Loucy (cell line): ENCODE measurements at regions not wholly inside any gene's neighbourhood (a gene's known extent, or its start where the extent isn't known, plus 50 kb on each side); places are given as distances from the start of the nearest gene placed in this dataset.

Source experiments
- H2AFZ ChIP-seq: fragments of 200-600 bp; sonication (generic); 2 replicates; pipeline ENCODE4 v1.6.0; 2016; ENCODE audit warnings: antibody characterized with exemption, mild to moderate bottlenecking, low read length, moderate library complexity
- H3F3A ChIP-seq: fragments of 200-600 bp; 2 replicates; pipeline ENCODE4 v1.6.0; 2016; ENCODE audit warnings: antibody characterized with exemption, low read depth, mild to moderate bottlenecking
- H3K27me3 ChIP-seq: fragments of 200-600 bp; sonication (generic); 2 replicates; pipeline ENCODE4 v1.6.1; 2014; ENCODE audit warnings: low read length, mild to moderate bottlenecking; ENCODE audit not compliant: insufficient read depth, poor library complexity, severe bottlenecking
- H3K36me3 ChIP-seq: fragments of 200-600 bp; sonication (generic); 2 replicates; pipeline ENCODE4 v1.6.1; 2016; ENCODE audit warnings: low read length; ENCODE audit not compliant: insufficient read depth
- H3K4me1 ChIP-seq: fragments of 200-600 bp; sonication (generic); 2 replicates; pipeline ENCODE4 v1.5.1; 2014; ENCODE audit warnings: low read length, mild to moderate bottlenecking; ENCODE audit not compliant: insufficient read depth, poor library complexity, severe bottlenecking
- H3K4me2 ChIP-seq: fragments of 200-600 bp; sonication (generic); 2 replicates; pipeline ENCODE4 v1.6.0; 2014; ENCODE audit warnings: antibody characterized with exemption, low read length, low read depth, mild to moderate bottlenecking; ENCODE audit not compliant: poor library complexity, severe bottlenecking
- H3K4me3 ChIP-seq: fragments of 200-600 bp; sonication (generic); 2 replicates; pipeline ENCODE4 v1.5.1; 2014; ENCODE audit warnings: low read length, mild to moderate bottlenecking, mixed read lengths; ENCODE audit not compliant: poor library complexity, severe bottlenecking
- H3K79me2 ChIP-seq: fragments of 200-600 bp; sonication (generic); 2 replicates; pipeline ENCODE4 v1.6.1; 2014; ENCODE audit warnings: low read length; ENCODE audit not compliant: insufficient read depth
- H3K9ac ChIP-seq: fragments of 200-600 bp; sonication (generic); 2 replicates; pipeline ENCODE4 v1.6.0; 2014; ENCODE audit warnings: mild to moderate bottlenecking, low read depth, low read length, moderate library complexity; ENCODE audit not compliant: poor library complexity, severe bottlenecking
- H3K9me2 ChIP-seq: fragments of 200-600 bp; sonication (generic); replicated peaks from 2 replicates; pipeline ENCODE4 v1.6.1; 2016; ENCODE audit warnings: low read depth, low read length, mixed read lengths
- H3K9me3 ChIP-seq: fragments of 200-600 bp; sonication (generic); 2 replicates; pipeline ENCODE4 v1.6.1; 2014; ENCODE audit warnings: mild to moderate bottlenecking, antibody characterized with exemption, low read length, low read depth; ENCODE audit not compliant: insufficient read depth
- H4K20me1 ChIP-seq: fragments of 200-600 bp; sonication (generic); 2 replicates; pipeline ENCODE4 v1.6.0; 2014; ENCODE audit warnings: antibody characterized with exemption, low read length, mild to moderate bottlenecking; ENCODE audit not compliant: insufficient read depth, poor library complexity, severe bottlenecking
- CTCF ChIP-seq: fragments of 200-600 bp; sonication (generic); conservative IDR thresholded peaks from 2 replicates; pipeline ENCODE4 v1.5.1; 2014; ENCODE audit warnings: mild to moderate bottlenecking, antibody characterized with exemption, low read length
- EZH2phosphoT487 ChIP-seq: fragments of 200-600 bp; IDR thresholded peaks from 2 replicates; pipeline ENCODE4 v1.6.1; 2018; ENCODE audit warnings: antibody characterized with exemption, mild to moderate bottlenecking, moderate library complexity, borderline replicate concordance

- H3K4me1 ChIP-seq = no peaks in the 10 kb centered on the region
Observed at GRCh38 chr4:125432078-125432477, 117.3 kb downstream of the FAT4 start.

DNA sequence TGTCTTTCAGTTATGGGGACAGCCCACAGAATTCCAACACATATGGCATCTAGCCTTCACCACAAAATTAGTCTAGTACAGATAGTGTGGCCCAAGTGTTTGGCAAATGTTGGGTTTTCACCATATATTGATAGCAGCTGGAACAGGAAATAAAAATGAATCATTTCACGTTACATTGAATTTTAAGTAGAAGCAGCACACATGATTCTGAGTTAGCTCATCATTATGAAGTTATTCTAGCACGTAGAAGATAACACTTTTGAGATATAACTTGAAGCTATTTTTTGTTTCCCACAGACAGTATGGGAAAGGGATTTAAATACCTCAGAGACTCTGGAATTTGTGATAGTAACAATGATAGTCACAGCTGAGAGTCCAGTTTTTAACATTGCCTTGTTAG lies 118.7 kb downstream of the FAT4 start:
- H3K4me2 ChIP-seq = no peak overlapping the region
- no peaks in the 10 kb centered on the region for H3K36me3 ChIP-seq

More at GRCh38 chr4:125432078-125432477, 117.3 kb downstream of the FAT4 start:
- Histone ChIP-seq H3K4me2 (no peak overlapping the region), H3K79me2 (no peaks in the 10 kb centered on the region), H3K27me3 (no peaks in the 10 kb centered on the region), H3K9me2 (no peaks in the 10 kb centered on the region), H4K20me1 (no peaks in the 10 kb centered on the region), H3K9me3 (no peaks in the 10 kb centered on the region), H3K36me3 (no peaks in the 10 kb centered on the region), H3K9ac (no peak overlapping the region), H3K4me3 (no peak overlapping the region), H3F3A (no peaks in the 10 kb centered on the region), H2AFZ (no peak overlapping the region)
- TF ChIP-seq EZH2phosphoT487 (no peak), CTCF (no peak)

DNA sequence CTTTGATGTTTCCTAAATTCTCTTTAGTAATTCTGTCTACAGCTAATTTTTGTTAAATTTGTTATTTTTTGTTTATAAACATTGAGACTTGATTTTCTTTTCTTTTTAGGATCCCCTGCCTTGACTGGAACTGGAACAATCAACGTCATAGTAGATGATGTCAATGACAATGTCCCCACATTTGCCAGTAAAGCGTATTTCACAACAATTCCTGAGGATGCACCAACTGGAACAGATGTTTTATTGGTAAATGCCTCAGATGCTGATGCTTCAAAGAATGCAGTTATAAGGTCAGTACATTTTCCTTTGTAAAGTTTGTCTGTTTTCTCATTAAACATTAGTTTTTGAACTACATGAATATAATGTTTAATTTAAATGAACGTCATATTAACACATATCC lies 119.4 kb downstream of the FAT4 start:
- no peaks in the 10 kb centered on the region for H3K36me3 ChIP-seq
- no peak overlapping the region for H3K4me2 ChIP-seq
- no peaks in the 10 kb centered on the region for H3F3A ChIP-seq
- no peaks in the 10 kb centered on the region for H3K4me1 ChIP-seq
- H3K9me2 ChIP-seq = no peaks in the 10 kb centered on the region
- no peak for TF ChIP-seq EZH2phosphoT487
- no peak for TF ChIP-seq CTCF
- H3K79me2 ChIP-seq = no peaks in the 10 kb centered on the region
- no peak overlapping the region for H3K4me3 ChIP-seq
- H2AFZ ChIP-seq = no peak overlapping the region
- no peaks in the 10 kb centered on the region for H3K9me3 ChIP-seq
- H3K27me3 ChIP-seq = no peaks in the 10 kb centered on the region
- H3K9ac ChIP-seq = no peak overlapping the region
- no peaks in the 10 kb centered on the region for H4K20me1 ChIP-seq

More for the DNA sequence above, 118.7 kb downstream of the FAT4 start:
- Histone ChIP-seq H3K27me3 (no peaks in the 10 kb centered on the region), H3K4me3 (no peak overlapping the region), H3K9ac (no peak overlapping the region), H3K9me3 (no peaks in the 10 kb centered on the region), H3K4me1 (no peaks in the 10 kb centered on the region), H3K79me2 (no peaks in the 10 kb centered on the region), H3K9me2 (no peaks in the 10 kb centered on the region), H2AFZ (no peak overlapping the region), H4K20me1 (no peaks in the 10 kb centered on the region), H3F3A (no peaks in the 10 kb centered on the region)
- TF ChIP-seq CTCF (no peak), EZH2phosphoT487 (no peak)
